ENCODE measurements at regions not wholly inside any gene's neighbourhood (a gene's known extent, or its start where the extent isn't known, plus 50 kb on each side); places are given as distances from the start of the nearest gene placed in this dataset.
A peak's percentile ranks its signal among the peaks of the same experiment; 100 is the strongest.

GRCh38 chr2:118232796-118233195 lies 144.5 kb downstream of the INSIG2 start:
- no peak for DNase-seq (ENCODE audit: low read depth)

- no peak for DNase-seq (ENCODE audit: low read depth)
These were observed 144.1 kb downstream of the INSIG2 start for GRCh38 chr2:118232391-118232790.

- DNase-seq (ENCODE audit: low read depth): no peak
These were observed 143.5 kb downstream of the INSIG2 start for GRCh38 chr2:118231759-118232158.

- DNase-seq (ENCODE audit: low read depth): no peak
These were observed 139.6 kb downstream of the INSIG2 start for GRCh38 chr2:118227698-118228508.

GRCh38 chr2:118225666-118226065 lies 137.4 kb downstream of the INSIG2 start:
- no peak for DNase-seq (ENCODE audit: low read depth)

GRCh38 chr2:118224895-118225311 lies 136.6 kb downstream of the INSIG2 start:
- no peak for DNase-seq (ENCODE audit: low read depth)

- peak; percentile 23 for DNase-seq (ENCODE audit: low read depth)
These were observed 136.0 kb downstream of the INSIG2 start for GRCh38 chr2:118223992-118224894.

- no peak for DNase-seq (ENCODE audit: low read depth)
These were observed 135.3 kb downstream of the INSIG2 start for GRCh38 chr2:118223511-118223991.

- no peak for DNase-seq (ENCODE audit: low read depth)
These were observed 134.6 kb downstream of the INSIG2 start for GRCh38 chr2:118222672-118223421.

GRCh38 chr2:118222273-118222594 lies 134.0 kb downstream of the INSIG2 start:
- DNase-seq (ENCODE audit: low read depth): no peak

GRCh38 chr2:118221536-118222272 lies 133.4 kb downstream of the INSIG2 start:
- no peak for DNase-seq (ENCODE audit: low read depth)

- DNase-seq (ENCODE audit: low read depth): no peak
These were observed 131.3 kb downstream of the INSIG2 start for GRCh38 chr2:118219611-118220010.

GRCh38 chr2:118216224-118216623 lies 128.0 kb downstream of the INSIG2 start:
- no peak for DNase-seq (ENCODE audit: low read depth)

- DNase-seq (ENCODE audit: low read depth): no peak
These were observed 121.5 kb downstream of the INSIG2 start for GRCh38 chr2:118209727-118210126.

GRCh38 chr2:118207889-118208288 lies 119.6 kb downstream of the INSIG2 start:
- DNase-seq (ENCODE audit: low read depth): no peak

GRCh38 chr2:118202707-118203303 lies 114.5 kb downstream of the INSIG2 start:
- peak; percentile 35 for DNase-seq (ENCODE audit: low read depth)

GRCh38 chr2:118198268-118198667 lies 110.0 kb downstream of the INSIG2 start:
- no peak for DNase-seq (ENCODE audit: low read depth)

GRCh38 chr2:118197011-118197675 lies 108.9 kb downstream of the INSIG2 start:
- DNase-seq (ENCODE audit: low read depth): no peak

GRCh38 chr2:118190474-118190873 lies 102.2 kb downstream of the INSIG2 start:
- no peak for DNase-seq (ENCODE audit: low read depth)

GRCh38 chr2:118186858-118187254 lies 98.6 kb downstream of the INSIG2 start:
- no peak for DNase-seq (ENCODE audit: low read depth)

All from stimulated activated CD8-positive, alpha-beta memory T cell treated with anti-CD3 and anti-CD28 coated beads, Interleukin-4, amount 100 ng/mL, for 24 hours (primary cell).